ENCODE measurements at regions not wholly inside any gene's neighbourhood (a gene's known extent, or its start where the extent isn't known, plus 50 kb on each side); places are given as distances from the start of the nearest gene placed in this dataset.

- no peaks in the 10 kb centered on the region for H3K23me2 ChIP-seq (ENCODE audit: insufficient read length, low read depth, low read length, poor library complexity, severe bottlenecking)
- H3K36me3 Mint-ChIP-seq (ENCODE audit: insufficient read depth in 1 of 3, low read depth in 3 of 3) = 0 out of 7 replicates have a peak, but pooled peaks cover 0 to 7% (median 3%) of the 10 kb centered on the region in 3 experiments
These were observed 274.7 kb downstream of the SOX4 start for GRCh38 chr6:21868226-21868625.

More at GRCh38 chr6:21868226-21868625, 274.7 kb downstream of the SOX4 start:
- no peak overlapping the region for H2AFZ ChIP-seq (ENCODE audit: low read length)
- no peak overlapping the region for H2BK5ac ChIP-seq (ENCODE audit: insufficient read length, low read length)
- H3K9me3 Mint-ChIP-seq = no peaks in the 10 kb centered on the region
- no peak overlapping the region for H4K8ac ChIP-seq (replicated peaks; ENCODE audit: insufficient read length, low read depth, low read length)
- H4K91ac ChIP-seq (ENCODE audit: insufficient read length, low read depth, low read length) = no peak overlapping the region
- H3K4ac ChIP-seq (ENCODE audit: low read depth, low read length) = no peak overlapping the region
- no peak overlapping the region for H3K4me3 Mint-ChIP-seq
- H3K4me2 ChIP-seq (ENCODE audit: insufficient read depth, insufficient read length, low read length) = no peak overlapping the region
- H3K14ac ChIP-seq (ENCODE audit: insufficient read depth, low read length) = no peak overlapping the region
- no CpG with 5 or more reads among the region's 2 CpGs for WGBS (ENCODE audit: extremely low coverage, insufficient read length, low lambda C conversion rate)
- no peak overlapping the region for H3K27ac ChIP-seq (ENCODE audit: insufficient read length, low read depth, low read length)
- H2BK15ac ChIP-seq (ENCODE audit: low read depth, low read length) = no peak overlapping the region
- no peak for DNase-seq
- no peak overlapping the region for H4K5ac ChIP-seq (ENCODE audit: insufficient read length, low read depth, low read length)
- H3K79me2 ChIP-seq (ENCODE audit: insufficient read depth, low read length) = peaks cover 3% of the 10 kb centered on the region; the same call in 1 of the 2 replicates
- H3K4me1 ChIP-seq (ENCODE audit: insufficient read depth, low read length) = no peaks in the 10 kb centered on the region; the same call in 1 of the 2 replicates
- no peak overlapping the region for H3K56ac ChIP-seq (ENCODE audit: insufficient read length, low read depth, low read length)
- H3K9me3 ChIP-seq (ENCODE audit: control insufficient read depth, low read depth, low read length) = no peaks in the 10 kb centered on the region
- peaks cover 2% of the 10 kb centered on the region for H4K20me1 ChIP-seq (ENCODE audit: control insufficient read depth, insufficient read depth, insufficient read length)
- TF ChIP-seq CTCF (conservative IDR thresholded peaks at IDR 0.05) = no peak
- H3K9ac ChIP-seq (ENCODE audit: extremely low read depth, insufficient read length, low read length) = no peak overlapping the region
- H2BK12ac ChIP-seq (ENCODE audit: insufficient read length, low read depth, low read length) = no peak overlapping the region
- no peak overlapping the region for H3K23ac ChIP-seq (ENCODE audit: insufficient read length, low read depth, low read length)
- no peak overlapping the region for H3T11ph ChIP-seq (ENCODE audit: low read length)
- H3K27me3 ChIP-seq (ENCODE audit: insufficient read depth, low read length) = no peaks in the 10 kb centered on the region
- no peaks in the 10 kb centered on the region for H3K27me3 Mint-ChIP-seq (ENCODE audit: low read depth)
- peak overlapping the region in 2 of 3 experiments; percentile 74 to 91; a peak in 5 of 7 replicates for H3K27ac Mint-ChIP-seq
- H2BK120ac ChIP-seq (ENCODE audit: low read depth, low read length, poor library complexity, severe bottlenecking) = no peak overlapping the region
- no peak overlapping the region for H2BK20ac ChIP-seq (ENCODE audit: low read depth, low read length, poor library complexity, severe bottlenecking)
- no peak overlapping the region for H2AK5ac ChIP-seq (ENCODE audit: insufficient read length, low read length)
- H3K79me1 ChIP-seq (ENCODE audit: insufficient read depth, low read depth, low read length, poor library complexity, severe bottlenecking) = no peaks in the 10 kb centered on the region
- H3K4me1 Mint-ChIP-seq = peaks cover 29 to 36% of the 10 kb centered on the region in 2 experiments
- H3K18ac ChIP-seq (ENCODE audit: insufficient read length, low read depth, low read length) = no peak overlapping the region
